ENCODE measurements at regions not wholly inside any gene's neighbourhood (a gene's known extent, or its start where the extent isn't known, plus 50 kb on each side); places are given as distances from the start of the nearest gene placed in this dataset.

DNA sequence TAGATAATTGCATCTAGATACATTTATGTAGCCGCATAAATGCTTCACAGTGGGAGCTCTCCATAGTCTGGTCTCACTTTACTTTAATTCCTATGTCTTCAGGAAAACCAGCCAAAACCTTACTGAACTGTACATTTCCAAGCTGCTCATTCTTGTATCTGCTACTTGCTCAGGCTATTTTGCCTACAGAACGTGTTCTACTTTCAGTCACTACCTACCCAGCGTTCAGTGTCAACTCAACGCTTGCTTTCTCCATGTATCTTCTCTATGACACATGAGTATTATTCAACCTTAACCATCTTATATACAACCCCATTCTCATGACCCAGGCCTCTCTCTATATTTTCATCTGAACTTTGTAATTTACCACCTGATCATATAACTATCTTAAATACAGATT is 101.9 kb downstream of the KLF12 start:
- TF ChIP-seq POLR2A (IDR thresholded peaks at IDR 0.05) (no peak), CTCF (IDR thresholded peaks at IDR 0.05) (no peak)
